IMR-90 (cell line): ENCODE measurements at regions not wholly inside any gene's neighbourhood (a gene's known extent, or its start where the extent isn't known, plus 50 kb on each side); places are given as distances from the start of the nearest gene placed in this dataset.

Experiments used
- ATAC-seq: fragments of 200-7000 bp; cut with Tn5 transposase; 2 replicates; pipeline ENCODE4 v1.9.1; 2020; ENCODE audit warnings: low read depth, mild to moderate bottlenecking, moderate library complexity
- BruUV-seq: library from RNA; stranded (reverse); fragments of 400-500 nt; replicated peaks from 2 replicates; lab custom pipeline; 2021; lab: Mats Ljungman, UMichigan
- CTCF ChIA-PET: fragments of 300-600 bp; formaldehyde crosslinking; extraction: SDS; loops from one replicate; lab custom pipeline; 2021; ENCODE audit warnings: antibody characterized with exemption; lab: Yijun Ruan, JAX
- POLR2A ChIA-PET: fragments of 300-600 bp; sonication (Branson Sonifier 250); formaldehyde crosslinking; loops from one replicate; lab custom pipeline; 2022; ENCODE audit warnings: antibody characterized with exemption; ENCODE audit not compliant: unreplicated experiment; lab: Charles Lee
- DNase-seq: peaks from one replicate; pipeline ENCODE4 v3.0.0; 2013
- H2AFZ ChIP-seq: replicated peaks from 2 replicates; pipeline ENCODE3; 2013; ENCODE audit warnings: low read length, mild to moderate bottlenecking; ENCODE audit not compliant: poor library complexity
- H2AK5ac ChIP-seq: 2 replicates; pipeline ENCODE4 v1.6.1; 2013; ENCODE audit warnings: low read depth, low read length, inconsistent platforms
- H2AK9ac ChIP-seq: replicated peaks from 2 replicates; pipeline ENCODE3; 2013; ENCODE audit warnings: mild to moderate bottlenecking, low read depth, low read length, moderate library complexity; ENCODE audit not compliant: poor library complexity
- H2BK120ac ChIP-seq: 2 replicates; pipeline ENCODE4 v1.6.1; 2013; ENCODE audit warnings: low read depth, low read length, inconsistent platforms
- H2BK15ac ChIP-seq: 3 replicates; pipeline ENCODE4 v1.6.1; 2013; ENCODE audit warnings: low read depth, low read length, inconsistent platforms
- H2BK20ac ChIP-seq: 2 replicates; pipeline ENCODE4 v1.6.1; 2013; ENCODE audit warnings: low read depth, mild to moderate bottlenecking, inconsistent platforms, low read length, moderate library complexity
- H2BK5ac ChIP-seq: 2 replicates; pipeline ENCODE4 v1.6.1; 2013; ENCODE audit warnings: mild to moderate bottlenecking, low read depth, low read length, inconsistent platforms; ENCODE audit not compliant: poor library complexity, severe bottlenecking
- H3K14ac ChIP-seq: replicated peaks from 2 replicates; pipeline ENCODE4 v1.6.1; 2013; ENCODE audit warnings: low read depth, low read length, inconsistent platforms
- H3K18ac ChIP-seq: 2 replicates; pipeline ENCODE4 v1.6.1; 2013; ENCODE audit warnings: low read depth, low read length, control low read depth
- H3K23ac ChIP-seq: 2 replicates; pipeline ENCODE4 v1.6.1; 2013; ENCODE audit warnings: low read depth, low read length, inconsistent platforms
- H3K27ac ChIP-seq: 2 replicates; pipeline ENCODE4 v1.5.1; 2013; ENCODE audit warnings: mild to moderate bottlenecking, control low read depth, low read length; ENCODE audit not compliant: insufficient read depth
- H3K27me3 ChIP-seq: 2 replicates; pipeline ENCODE4 v1.6.1; 2013; ENCODE audit warnings: low read length; ENCODE audit not compliant: control insufficient read depth, insufficient read depth
- H3K36me3 ChIP-seq: 2 replicates; pipeline ENCODE4 v1.6.1; 2013; ENCODE audit warnings: low read length, mixed read lengths; ENCODE audit not compliant: control insufficient read depth, insufficient read depth
- H3K4ac ChIP-seq: 2 replicates; pipeline ENCODE4 v1.6.1; 2013; ENCODE audit warnings: low read depth, low read length, inconsistent platforms
- H3K4me1 ChIP-seq: 2 replicates; pipeline ENCODE4 v1.6.1; 2013; ENCODE audit warnings: low read length, mixed read lengths; ENCODE audit not compliant: control insufficient read depth, insufficient read depth
- H3K4me2 ChIP-seq: 2 replicates; pipeline ENCODE4 v1.6.1; 2013; ENCODE audit warnings: low read depth, mild to moderate bottlenecking, control low read depth, low read length, moderate library complexity
- H3K4me3 ChIP-seq: 2 replicates; pipeline ENCODE4 v1.5.1; 2013; ENCODE audit warnings: low read depth, mild to moderate bottlenecking, control low read depth, low read length, moderate library complexity; ENCODE audit not compliant: insufficient read depth
- H3K56ac ChIP-seq: 2 replicates; pipeline ENCODE4 v1.6.1; 2013; ENCODE audit warnings: low read length, inconsistent platforms; ENCODE audit not compliant: insufficient read depth; ENCODE audit errors: extremely low read depth
- H3K79me1 ChIP-seq, 2 experiments: 2 replicates each; pipeline ENCODE4 v1.6.1; 2013; ENCODE audit warnings: low read length in 2 of 2, inconsistent platforms in 1 of 2, low read depth in 1 of 2
- H3K9ac ChIP-seq: 2 replicates; pipeline ENCODE4 v1.6.1; 2013; ENCODE audit warnings: low read depth, low read length, control low read depth
- H3K9me1 ChIP-seq: 2 replicates; pipeline ENCODE4 v1.6.1; 2013; ENCODE audit warnings: low read length, inconsistent platforms; ENCODE audit not compliant: insufficient read depth
- H3K9me3 ChIP-seq: 2 replicates; pipeline ENCODE4 v1.6.1; 2013; ENCODE audit warnings: low read length; ENCODE audit not compliant: control insufficient read depth, insufficient read depth
- H4K20me1 ChIP-seq: 2 replicates; pipeline ENCODE4 v1.6.1; 2013; ENCODE audit warnings: low read length, inconsistent platforms; ENCODE audit not compliant: insufficient read depth
- H4K5ac ChIP-seq: 2 replicates; pipeline ENCODE4 v1.6.1; 2013; ENCODE audit warnings: mild to moderate bottlenecking, low read depth, low read length, control low read depth
- H4K8ac ChIP-seq, 2 experiments: 2 replicates each; pipeline ENCODE4 v1.6.1; 2013; ENCODE audit warnings: low read depth in 2 of 2, low read length in 2 of 2, control low read depth in 1 of 2, inconsistent platforms in 1 of 2
- H4K91ac ChIP-seq: 2 replicates; pipeline ENCODE4 v1.6.1; 2013; ENCODE audit warnings: low read depth, low read length, inconsistent platforms; ENCODE audit not compliant: insufficient read depth
- BHLHE40 ChIP-seq: fragments of 150-350 bp; IDR thresholded peaks from 2 replicates; pipeline ENCODE4 v1.6.1; 2016; ENCODE audit warnings: mild to moderate bottlenecking, low read depth, low read length
- CEBPB ChIP-seq: IDR thresholded peaks from 2 replicates; pipeline ENCODE4 v1.6.1; 2012; ENCODE audit warnings: low read depth, low read length, improper control_type of control experiment
- CHD1 ChIP-seq: IDR thresholded peaks from 2 replicates; pipeline ENCODE4 v1.6.1; 2012; ENCODE audit warnings: low read depth, low read length, improper control_type of control experiment
- CTCF ChIP-seq: conservative IDR thresholded peaks from 2 replicates; pipeline ENCODE4 v1.5.1; 2012; ENCODE audit warnings: mild to moderate bottlenecking, low read depth, low read length, improper control_type of control experiment
- ELK1 ChIP-seq: fragments of 150-350 bp; IDR thresholded peaks from 2 replicates; pipeline ENCODE4 v1.6.1; 2016; ENCODE audit warnings: low read depth, mild to moderate bottlenecking, low read length, moderate library complexity, borderline replicate concordance
- FOS ChIP-seq: fragments of 150-350 bp; IDR thresholded peaks from 2 replicates; pipeline ENCODE4 v1.6.1; 2016; ENCODE audit warnings: low read depth, low read length
- MAFK ChIP-seq: IDR thresholded peaks from 2 replicates; pipeline ENCODE4 v1.6.1; 2012; ENCODE audit warnings: low read depth, low read length, improper control_type of control experiment
- MAZ ChIP-seq: IDR thresholded peaks from 2 replicates; pipeline ENCODE4 v1.6.1; 2012; ENCODE audit warnings: low read depth, mild to moderate bottlenecking, low read length, improper control_type of control experiment, moderate library complexity, borderline replicate concordance
- MXI1 ChIP-seq: IDR thresholded peaks from 2 replicates; pipeline ENCODE4 v1.6.1; 2012; ENCODE audit warnings: low read depth, mild to moderate bottlenecking, low read length, moderate library complexity, borderline replicate concordance
- NFE2L2 ChIP-seq: fragments of 150-350 bp; IDR thresholded peaks from 2 replicates; pipeline ENCODE4 v1.6.1; 2016; ENCODE audit warnings: low read depth, mild to moderate bottlenecking, low read length
- POLR2A ChIP-seq: IDR thresholded peaks from 2 replicates; pipeline ENCODE4 v1.6.1; 2012; ENCODE audit warnings: mild to moderate bottlenecking, low read depth, low read length
- RAD21 ChIP-seq: IDR thresholded peaks from 2 replicates; pipeline ENCODE4 v1.6.1; 2012; ENCODE audit warnings: low read length, improper control_type of control experiment
- RCOR1 ChIP-seq: IDR thresholded peaks from 2 replicates; pipeline ENCODE4 v1.6.1; 2012; ENCODE audit warnings: mild to moderate bottlenecking, low read length, improper control_type of control experiment; ENCODE audit not compliant: insufficient replicate concordance
- RFX5 ChIP-seq: IDR thresholded peaks from 2 replicates; pipeline ENCODE4 v1.8.0; 2012; ENCODE audit warnings: low read depth, mild to moderate bottlenecking, low read length, moderate library complexity
- SMC3 ChIP-seq: fragments of 150-350 bp; IDR thresholded peaks from 2 replicates; pipeline ENCODE4 v1.6.1; 2016; ENCODE audit warnings: low read depth, mild to moderate bottlenecking, antibody characterized with exemption, low read length, moderate library complexity
- USF2 ChIP-seq: fragments of 150-350 bp; IDR thresholded peaks from 2 replicates; pipeline ENCODE4 v1.6.1; 2017; ENCODE audit warnings: mild to moderate bottlenecking, antibody characterized with exemption, low read length, low read depth
- WGBS, 2 experiments: methylation state at CpG; one replicate each; pipeline versions ENCODE4 v1.1.5 to v1.1.7; 2013; ENCODE audit warnings: missing lambda C conversion rate in 2 of 2; ENCODE audit not compliant: insufficient read length in 1 of 2; ENCODE audit errors: extremely low coverage in 2 of 2; 5-methylcytosine and 5-hydroxymethylcytosine counted together
- dilution Hi-C: fragments of 300-500 bp; cut with HindIII; formaldehyde crosslinking; loops from one replicate; pipeline ENCODE4 v1.14.3; 2018; ENCODE audit warnings: low sequenced_read_pairs; ENCODE audit not compliant: unreplicated experiment
- in situ Hi-C: fragments of 300-500 bp; cut with MboI; formaldehyde crosslinking; loops from 3 replicates; pipeline ENCODE4 v1.14.3; 2019; ENCODE audit warnings: low sequenced_read_pairs, inconsistent platforms, mixed read lengths
- intact Hi-C: fragments of 100-400 bp; cut with micrococcal nuclease; formaldehyde crosslinking; loops from 2 replicates; pipeline ENCODE4 v1.10.0; 2022

- dilution Hi-C loops, result no loop called here
- Histone ChIP-seq H3K79me1 (no peaks in the 10 kb centered on the region), H3K18ac (no peak overlapping the region), H2BK20ac (no peak overlapping the region), H2BK15ac (no peak overlapping the region), H3K27me3 (no peaks in the 10 kb centered on the region), H4K20me1 (no peaks in the 10 kb centered on the region), H4K5ac (no peak overlapping the region), H3K4me1 (no peaks in the 10 kb centered on the region), H3K9me3 (peaks cover 18% of the 10 kb centered on the region), H3K4me3 (no peak overlapping the region), H3K9ac (no peak overlapping the region), H3K27ac (no peak overlapping the region), H3K9me1 (no peaks in the 10 kb centered on the region), H3K14ac (no peak overlapping the region), H2BK5ac (no peak overlapping the region), H3K56ac (no peak overlapping the region), H3K4me2 (no peak overlapping the region), H2AK5ac (no peak overlapping the region), H3K36me3 (no peaks in the 10 kb centered on the region), H2AK9ac (no peak overlapping the region), H2BK120ac (no peak overlapping the region), H2AFZ (no peak overlapping the region), H3K23ac (no peak overlapping the region), H4K91ac (no peak overlapping the region), H3K4ac (no peak overlapping the region), H4K8ac (no peak overlapping the region)
- ChIA-PET CTCF (no interaction called here), POLR2A (no interaction called here)
- BruUV-seq, result no TSS peak
- no peak for DNase-seq
- ATAC-seq, result no peak
- in situ Hi-C loops, result no loop called here
- intact Hi-C loops, result no loop called here
- 68% methylated on average over 4 of the region's 17 CpGs; no CpG with 5 or more reads in 1 of the 2 experiments for WGBS, 2 experiments
- TF ChIP-seq CHD1 (no peak), FOS (no peak), MAFK (no peak), ELK1 (no peak), SMC3 (no peak), NFE2L2 (no peak), MAZ (no peak), RFX5 (no peak), CEBPB (no peak), RAD21 (no peak), USF2 (no peak), BHLHE40 (no peak), CTCF (no peak), POLR2A (no peak), RCOR1 (no peak), MXI1 (no peak)
Measured at GRCh38 chr16:61580579-61580978, 455.7 kb downstream of the CDH8 start.
